Neural crest cell (in vitro differentiated cells): ENCODE measurements at regions not wholly inside any gene's neighbourhood (a gene's known extent, or its start where the extent isn't known, plus 50 kb on each side); places are given as distances from the start of the nearest gene placed in this dataset.

Source experiments
- DNase-seq: peaks from one replicate; pipeline ENCODE4 v3.0.0; 2021; ENCODE audit warnings: low read depth, mixed read lengths, low spot score
- H3K27ac Mint-ChIP-seq: one replicate; pipeline ENCODE4 v1.8.0; 2021; ENCODE audit warnings: mild to moderate bottlenecking, mixed read lengths; ENCODE audit not compliant: unreplicated experiment
- H3K27me3 Mint-ChIP-seq: 2 replicates; pipeline ENCODE4 v1.8.0; 2021; ENCODE audit warnings: low read depth, mild to moderate bottlenecking, mixed read lengths
- H3K36me3 Mint-ChIP-seq: 2 replicates; pipeline ENCODE4 v1.8.0; 2021; ENCODE audit warnings: low read depth, mild to moderate bottlenecking, mixed read lengths
- H3K4me1 Mint-ChIP-seq: 2 replicates; pipeline ENCODE4 v1.8.0; 2021; ENCODE audit warnings: mixed read lengths
- H3K4me3 Mint-ChIP-seq: one replicate; pipeline ENCODE4 v1.8.0; 2021; ENCODE audit warnings: mild to moderate bottlenecking, mixed read lengths
- H3K9me3 Mint-ChIP-seq: 2 replicates; pipeline ENCODE4 v1.8.0; 2021; ENCODE audit warnings: mixed read lengths
- CTCF ChIP-seq: fragments of 200-600 bp; sonication (generic); conservative IDR thresholded peaks from 2 replicates; pipeline ENCODE4 v1.5.0; 2021; ENCODE audit warnings: antibody characterized with exemption, mild to moderate bottlenecking

GRCh38 chr9:75707191-75707590, 183.3 kb upstream of the PCSK5 start:
- no peak overlapping the region for H3K27ac Mint-ChIP-seq
- no peak for DNase-seq

GRCh38 chr9:75709698-75710097, 180.8 kb upstream of the PCSK5 start:
- Mint-ChIP-seq H3K36me3 (no peaks in the 10 kb centered on the region), H3K4me3 (no peak overlapping the region), H3K27ac (no peak overlapping the region), H3K27me3 (no peaks in the 10 kb centered on the region), H3K9me3 (no peaks in the 10 kb centered on the region), H3K4me1 (no peaks in the 10 kb centered on the region)
- no peak for TF ChIP-seq CTCF
- DNase-seq: no peak

More at GRCh38 chr9:75707191-75707590, 183.3 kb upstream of the PCSK5 start:
- TF ChIP-seq CTCF: no peak
- no peak overlapping the region for H3K4me3 Mint-ChIP-seq
- H3K4me1 Mint-ChIP-seq: no peaks in the 10 kb centered on the region
- H3K36me3 Mint-ChIP-seq: no peaks in the 10 kb centered on the region
- H3K27me3 Mint-ChIP-seq: no peaks in the 10 kb centered on the region
- H3K9me3 Mint-ChIP-seq: no peaks in the 10 kb centered on the region

- no peak for TF ChIP-seq CTCF
- no peaks in the 10 kb centered on the region for H3K9me3 Mint-ChIP-seq
- no peak overlapping the region for H3K27ac Mint-ChIP-seq
- H3K36me3 Mint-ChIP-seq: no peaks in the 10 kb centered on the region
- no peak overlapping the region for H3K4me3 Mint-ChIP-seq
- no peaks in the 10 kb centered on the region for H3K4me1 Mint-ChIP-seq
- H3K27me3 Mint-ChIP-seq: no peaks in the 10 kb centered on the region
- no peak for DNase-seq
These were observed 177.8 kb upstream of the PCSK5 start for GRCh38 chr9:75712700-75713099.

- H3K4me1 Mint-ChIP-seq: no peaks in the 10 kb centered on the region
- no peak overlapping the region for H3K27ac Mint-ChIP-seq
- no peak overlapping the region for H3K4me3 Mint-ChIP-seq
- TF ChIP-seq CTCF: no peak
- H3K36me3 Mint-ChIP-seq: no peaks in the 10 kb centered on the region
- no peaks in the 10 kb centered on the region for H3K27me3 Mint-ChIP-seq
- H3K9me3 Mint-ChIP-seq: no peaks in the 10 kb centered on the region
- DNase-seq: no peak
These were observed 177.1 kb upstream of the PCSK5 start for GRCh38 chr9:75713335-75713734.

GRCh38 chr9:75715360-75715759, 175.1 kb upstream of the PCSK5 start:
- TF ChIP-seq CTCF: no peak
- no peak for DNase-seq
- Mint-ChIP-seq H3K27me3 (no peaks in the 10 kb centered on the region), H3K4me3 (no peak overlapping the region), H3K9me3 (no peaks in the 10 kb centered on the region), H3K27ac (no peak overlapping the region), H3K36me3 (no peaks in the 10 kb centered on the region), H3K4me1 (no peaks in the 10 kb centered on the region)

GRCh38 chr9:75718677-75719076, 171.8 kb upstream of the PCSK5 start:
- no peaks in the 10 kb centered on the region for H3K36me3 Mint-ChIP-seq
- no peaks in the 10 kb centered on the region for H3K4me1 Mint-ChIP-seq
- DNase-seq: no peak
- no peaks in the 10 kb centered on the region for H3K27me3 Mint-ChIP-seq
- H3K9me3 Mint-ChIP-seq: no peaks in the 10 kb centered on the region
- TF ChIP-seq CTCF: no peak
- H3K4me3 Mint-ChIP-seq: no peak overlapping the region
- no peak overlapping the region for H3K27ac Mint-ChIP-seq
